GM10248 (cell line): ENCODE measurements at regions not wholly inside any gene's neighbourhood (a gene's known extent, or its start where the extent isn't known, plus 50 kb on each side); places are given as distances from the start of the nearest gene placed in this dataset.

Source experiments
- CTCF ChIA-PET: fragments of 300-600 bp; sonication (Branson Sonifier 250); formaldehyde crosslinking; extraction: SDS; loops from one replicate; lab custom pipeline; 2021; ENCODE audit warnings: antibody characterized with exemption; lab: Yijun Ruan, JAX
- POLR2A ChIA-PET: fragments of 350-650 bp; sonication (Branson Sonifier 250); formaldehyde crosslinking; extraction: SDS; loops from one replicate; lab custom pipeline; 2020; ENCODE audit warnings: antibody characterized with exemption; lab: Yijun Ruan, JAX
- DNase-seq: peaks from one replicate; pipeline ENCODE4 v3.0.0; 2012; ENCODE audit errors: extremely low spot score
- TF ChIP-seq, protein P1 (sequence below): IDR thresholded peaks from 2 replicates; pipeline ENCODE4 v1.5.1; 2012; ENCODE audit warnings: mild to moderate bottlenecking, low read depth; ENCODE audit errors: extremely low read depth, missing control alignments, control extremely low read depth

DNA sequence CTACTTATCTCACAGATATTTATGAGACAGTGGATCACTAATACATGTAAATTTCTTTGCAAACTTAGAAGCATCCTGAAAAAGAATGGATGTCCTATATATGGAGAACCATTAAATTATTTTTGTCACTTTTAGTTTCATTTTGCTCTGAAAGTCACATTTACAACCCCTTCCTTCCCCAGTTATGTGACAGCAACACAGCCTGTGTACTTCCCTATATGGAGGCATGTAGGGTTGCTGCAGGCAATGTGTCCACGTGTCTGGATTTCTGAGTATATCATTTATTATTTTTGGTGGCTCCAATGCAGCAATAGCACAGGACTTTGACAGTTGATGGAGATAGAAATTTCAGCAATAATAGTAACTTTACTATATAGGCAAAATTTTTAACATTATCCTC is 156.4 kb downstream of the ST8SIA4 start:
- ChIA-PET POLR2A (no interaction called here), CTCF (no interaction called here)
- TF ChIP-seq, protein P1, sequence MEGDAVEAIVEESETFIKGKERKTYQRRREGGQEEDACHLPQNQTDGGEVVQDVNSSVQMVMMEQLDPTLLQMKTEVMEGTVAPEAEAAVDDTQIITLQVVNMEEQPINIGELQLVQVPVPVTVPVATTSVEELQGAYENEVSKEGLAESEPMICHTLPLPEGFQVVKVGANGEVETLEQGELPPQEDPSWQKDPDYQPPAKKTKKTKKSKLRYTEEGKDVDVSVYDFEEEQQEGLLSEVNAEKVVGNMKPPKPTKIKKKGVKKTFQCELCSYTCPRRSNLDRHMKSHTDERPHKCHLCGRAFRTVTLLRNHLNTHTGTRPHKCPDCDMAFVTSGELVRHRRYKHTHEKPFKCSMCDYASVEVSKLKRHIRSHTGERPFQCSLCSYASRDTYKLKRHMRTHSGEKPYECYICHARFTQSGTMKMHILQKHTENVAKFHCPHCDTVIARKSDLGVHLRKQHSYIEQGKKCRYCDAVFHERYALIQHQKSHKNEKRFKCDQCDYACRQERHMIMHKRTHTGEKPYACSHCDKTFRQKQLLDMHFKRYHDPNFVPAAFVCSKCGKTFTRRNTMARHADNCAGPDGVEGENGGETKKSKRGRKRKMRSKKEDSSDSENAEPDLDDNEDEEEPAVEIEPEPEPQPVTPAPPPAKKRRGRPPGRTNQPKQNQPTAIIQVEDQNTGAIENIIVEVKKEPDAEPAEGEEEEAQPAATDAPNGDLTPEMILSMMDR = no peak
- peak; percentile 28 for DNase-seq

DNA sequence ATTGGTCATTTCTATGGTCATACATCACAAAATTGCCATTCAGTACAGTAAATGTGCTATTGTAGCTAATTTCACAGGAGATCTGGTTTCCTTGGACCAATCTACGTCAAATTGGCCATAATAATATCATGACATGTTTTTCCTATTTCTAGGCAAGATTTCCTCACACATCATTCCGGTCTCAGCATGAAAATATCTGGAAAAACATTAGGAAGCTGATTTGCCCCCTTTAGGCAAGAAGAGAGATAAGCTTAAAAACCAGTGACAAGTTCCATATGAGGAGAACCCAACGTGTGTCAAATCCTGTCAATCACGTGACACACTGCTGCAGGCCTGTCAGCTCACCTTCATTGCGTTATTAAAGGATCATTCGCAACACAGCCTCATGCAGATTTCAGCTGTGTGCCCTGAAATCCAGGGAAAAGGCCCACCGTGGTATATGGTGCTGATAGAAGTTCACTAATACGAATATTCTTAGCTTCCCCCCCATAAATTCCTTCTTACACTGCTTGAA is 153.3 kb downstream of the ST8SIA4 start:
- ChIA-PET CTCF (interaction anchor here (0.9 to 2.4 kb wide), 7 partner anchors 10 to 112 kb away, joined by 3 to 7 read pairs (median 3); no protein-coding TSS in a partner anchor), POLR2A (no interaction called here)
- TF ChIP-seq, protein P1 = no peak
- DNase-seq = no peak

DNA sequence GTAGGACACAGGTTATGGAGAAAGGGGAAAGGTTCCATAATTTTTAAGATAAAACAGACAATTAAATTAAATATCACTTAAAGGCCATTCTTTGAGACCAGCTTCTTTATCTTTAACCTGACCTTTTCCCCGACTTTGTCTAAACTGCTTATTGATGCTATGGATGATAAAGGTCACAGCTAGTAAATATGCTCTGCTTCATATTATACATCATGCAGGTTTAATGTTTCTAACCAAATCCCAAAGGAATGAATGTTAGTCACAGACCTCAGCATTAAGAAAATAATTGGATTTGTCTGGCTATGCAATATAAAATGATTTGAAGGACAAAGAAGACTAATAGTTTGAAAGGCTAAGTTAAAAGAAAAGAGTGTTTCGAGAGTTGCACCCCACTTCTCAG is 147.6 kb downstream of the ST8SIA4 start:
- TF ChIP-seq, protein P1 = no peak
- ChIA-PET CTCF (interaction anchor here (1.9 kb wide), 1 partner anchor 17 kb away, joined by 6 read pairs; no protein-coding TSS in a partner anchor), POLR2A (no interaction called here)
- DNase-seq = no peak
